AG04449 (cell line): ENCODE measurements at regions not wholly inside any gene's neighbourhood (a gene's known extent, or its start where the extent isn't known, plus 50 kb on each side); places are given as distances from the start of the nearest gene placed in this dataset.

Experiments
- CTCF ChIA-PET: fragments of 350-600 bp; formaldehyde crosslinking; extraction: SDS; loops from one replicate; lab custom pipeline; 2021; ENCODE audit warnings: antibody characterized with exemption; lab: Yijun Ruan, JAX
- POLR2A ChIA-PET: fragments of 400-600, 350-600 bp; formaldehyde crosslinking; extraction: SDS; loops from one replicate; lab custom pipeline; 2020; ENCODE audit warnings: antibody characterized with exemption, inconsistent platforms; lab: Yijun Ruan, JAX
- DNase-seq: peaks from one replicate; pipeline ENCODE4 v3.0.0-alpha.2; 2010; ENCODE audit warnings: low read depth, low spot score
- H3K4me3 ChIP-seq: 2 replicates; pipeline ENCODE4 v1.5.1; 2011; ENCODE audit warnings: low read depth, mild to moderate bottlenecking, control low read depth, low read length
- CTCF ChIP-seq: IDR thresholded peaks from one replicate; pipeline ENCODE4 v1.5.1; 2011; ENCODE audit warnings: mild to moderate bottlenecking, moderate library complexity, low read length, control low read depth, inconsistent platforms; ENCODE audit not compliant: insufficient read depth; ENCODE audit errors: missing control alignments

GRCh38 chr2:221758076-221758475 is 186.0 kb upstream of the EPHA4 start:
- H3K4me3 ChIP-seq: no peak overlapping the region
- CTCF ChIA-PET: no interaction called here
- no peak for DNase-seq
- TF ChIP-seq CTCF: no peak
- POLR2A ChIA-PET: no interaction called here

GRCh38 chr2:221753401-221753800 is 181.3 kb upstream of the EPHA4 start:
- no peak overlapping the region for H3K4me3 ChIP-seq
- ChIA-PET CTCF (no interaction called here), POLR2A (no interaction called here)
- TF ChIP-seq CTCF: no peak
- no peak for DNase-seq

GRCh38 chr2:221752781-221753180 is 180.7 kb upstream of the EPHA4 start:
- no peak for TF ChIP-seq CTCF
- no peak overlapping the region for H3K4me3 ChIP-seq
- ChIA-PET CTCF (no interaction called here), POLR2A (no interaction called here)
- DNase-seq: no peak

GRCh38 chr2:221750316-221750715 is 178.2 kb upstream of the EPHA4 start:
- no peak overlapping the region for H3K4me3 ChIP-seq
- POLR2A ChIA-PET: no interaction called here
- CTCF ChIA-PET: no interaction called here
- no peak for DNase-seq
- TF ChIP-seq CTCF: no peak

GRCh38 chr2:221747289-221747972 is 175.3 kb upstream of the EPHA4 start:
- CTCF ChIA-PET: no interaction called here
- DNase-seq: no peak
- POLR2A ChIA-PET: no interaction called here
- no peak overlapping the region for H3K4me3 ChIP-seq
- no peak for TF ChIP-seq CTCF

- CTCF ChIA-PET: no interaction called here
- POLR2A ChIA-PET: no interaction called here
- DNase-seq: no peak
- TF ChIP-seq CTCF: no peak
- H3K4me3 ChIP-seq: no peak overlapping the region
These were observed 169.6 kb upstream of the EPHA4 start for GRCh38 chr2:221741496-221742211.
